Activated CD4-positive, alpha-beta memory T cell treated with anti-CD3 and anti-CD28 coated beads for 36 hours (primary cell): ENCODE measurements at regions not wholly inside any gene's neighbourhood (a gene's known extent, or its start where the extent isn't known, plus 50 kb on each side); places are given as distances from the start of the nearest gene placed in this dataset.

Source experiments
- CTCF ChIA-PET: fragments of 350-600 bp; sonication (Branson Sonifier 250); formaldehyde crosslinking; loops from one replicate; lab custom pipeline; 2021; ENCODE audit warnings: antibody characterized with exemption, inconsistent platforms; lab: Charles Lee
- POLR2A ChIA-PET: fragments of 350-600 bp; sonication (Branson Sonifier 250); formaldehyde crosslinking; loops from one replicate; lab custom pipeline; 2021; ENCODE audit warnings: antibody characterized with exemption; lab: Charles Lee
- DNase-seq: peaks from one replicate; pipeline ENCODE4 v3.0.0-alpha.2; 2020
- H3K27ac Mint-ChIP-seq: one replicate; pipeline ENCODE4 v1.8.0; 2021; ENCODE audit warnings: mixed read lengths
- H3K27me3 Mint-ChIP-seq: one replicate; pipeline ENCODE4 v1.8.0; 2021; ENCODE audit warnings: mixed read lengths
- H3K36me3 Mint-ChIP-seq: one replicate; pipeline ENCODE4 v1.8.0; 2021; ENCODE audit warnings: mixed read lengths
- H3K4me1 Mint-ChIP-seq: one replicate; pipeline ENCODE4 v1.8.0; 2021; ENCODE audit warnings: low read depth, mixed read lengths
- H3K4me3 Mint-ChIP-seq: one replicate; pipeline ENCODE4 v1.8.0; 2021; ENCODE audit warnings: mild to moderate bottlenecking, mixed read lengths
- H3K9me3 Mint-ChIP-seq: one replicate; pipeline ENCODE4 v1.8.0; 2021; ENCODE audit warnings: mixed read lengths
- intact Hi-C: fragments of 100-400 bp; cut with micrococcal nuclease; formaldehyde crosslinking; loops from one replicate; pipeline ENCODE4 v1.15.1; 2023

GRCh38 chr20:40195742-40196141, 493.3 kb downstream of the MAFB start:
- Mint-ChIP-seq H3K36me3 (no peaks in the 10 kb centered on the region), H3K27ac (no peak overlapping the region), H3K4me1 (no peaks in the 10 kb centered on the region), H3K27me3 (peaks cover 4% of the 10 kb centered on the region), H3K9me3 (no peaks in the 10 kb centered on the region), H3K4me3 (no peak overlapping the region)
- intact Hi-C loops = no loop called here
- CTCF ChIA-PET = no interaction called here
- DNase-seq = no peak
- POLR2A ChIA-PET = no interaction called here

GRCh38 chr20:40192529-40192928, 496.5 kb downstream of the MAFB start:
- no peaks in the 10 kb centered on the region for H3K36me3 Mint-ChIP-seq
- no peaks in the 10 kb centered on the region for H3K4me1 Mint-ChIP-seq
- CTCF ChIA-PET = no interaction called here
- intact Hi-C loops = no loop called here
- POLR2A ChIA-PET = no interaction called here
- H3K4me3 Mint-ChIP-seq = no peak overlapping the region
- H3K9me3 Mint-ChIP-seq = no peaks in the 10 kb centered on the region
- H3K27me3 Mint-ChIP-seq = peaks cover 5% of the 10 kb centered on the region
- no peak overlapping the region for H3K27ac Mint-ChIP-seq
- DNase-seq = no peak

- H3K36me3 Mint-ChIP-seq = no peaks in the 10 kb centered on the region
- H3K27ac Mint-ChIP-seq = no peak overlapping the region
- ChIA-PET POLR2A (no interaction called here), CTCF (no interaction called here)
- no peaks in the 10 kb centered on the region for H3K9me3 Mint-ChIP-seq
- no peaks in the 10 kb centered on the region for H3K4me1 Mint-ChIP-seq
- peaks cover 4% of the 10 kb centered on the region for H3K27me3 Mint-ChIP-seq
- no peak overlapping the region for H3K4me3 Mint-ChIP-seq
- no peak for DNase-seq
- intact Hi-C loops = no loop called here
Observed at GRCh38 chr20:40192081-40192480, 497.0 kb downstream of the MAFB start.

- H3K36me3 Mint-ChIP-seq = no peaks in the 10 kb centered on the region
- intact Hi-C loops = no loop called here
- no peaks in the 10 kb centered on the region for H3K9me3 Mint-ChIP-seq
- no peaks in the 10 kb centered on the region for H3K4me1 Mint-ChIP-seq
- ChIA-PET CTCF (no interaction called here), POLR2A (no interaction called here)
- peaks cover 4% of the 10 kb centered on the region for H3K27me3 Mint-ChIP-seq
- H3K27ac Mint-ChIP-seq = no peak overlapping the region
- no peak for DNase-seq
- no peak overlapping the region for H3K4me3 Mint-ChIP-seq
Observed at GRCh38 chr20:40191573-40191972, 497.5 kb downstream of the MAFB start.

GRCh38 chr20:40189621-40190020, 499.4 kb downstream of the MAFB start:
- H3K27ac Mint-ChIP-seq = no peak overlapping the region
- ChIA-PET CTCF (interaction anchor here (0.6 kb wide), 1 partner anchor 29 kb away, joined by 3 read pairs; no protein-coding TSS in a partner anchor), POLR2A (no interaction called here)
- DNase-seq = no peak
- H3K36me3 Mint-ChIP-seq = no peaks in the 10 kb centered on the region
- intact Hi-C loops = no loop called here
- no peaks in the 10 kb centered on the region for H3K9me3 Mint-ChIP-seq
- no peak overlapping the region for H3K4me3 Mint-ChIP-seq
- H3K4me1 Mint-ChIP-seq = no peaks in the 10 kb centered on the region
- peaks cover 4% of the 10 kb centered on the region for H3K27me3 Mint-ChIP-seq

- Mint-ChIP-seq H3K27ac (no peak overlapping the region), H3K4me3 (no peak overlapping the region), H3K27me3 (peaks cover 2% of the 10 kb centered on the region), H3K4me1 (no peaks in the 10 kb centered on the region), H3K36me3 (no peaks in the 10 kb centered on the region), H3K9me3 (no peaks in the 10 kb centered on the region)
- ChIA-PET CTCF (no interaction called here), POLR2A (no interaction called here)
- intact Hi-C loops = no loop called here
- no peak for DNase-seq
Observed at GRCh38 chr20:40188319-40188718, 500.7 kb downstream of the MAFB start.

- Mint-ChIP-seq H3K4me1 (no peaks in the 10 kb centered on the region), H3K27ac (no peak overlapping the region), H3K9me3 (no peaks in the 10 kb centered on the region), H3K27me3 (peaks cover 2% of the 10 kb centered on the region), H3K36me3 (no peaks in the 10 kb centered on the region), H3K4me3 (no peak overlapping the region)
- ChIA-PET CTCF (no interaction called here), POLR2A (no interaction called here)
- DNase-seq = no peak
- intact Hi-C loops = no loop called here
Observed at GRCh38 chr20:40186826-40187225, 502.2 kb downstream of the MAFB start.

GRCh38 chr20:40181676-40182075, 507.4 kb downstream of the MAFB start:
- no peak for DNase-seq
- Mint-ChIP-seq H3K27me3 (peaks cover 2% of the 10 kb centered on the region), H3K36me3 (no peaks in the 10 kb centered on the region), H3K4me1 (no peaks in the 10 kb centered on the region), H3K9me3 (no peaks in the 10 kb centered on the region), H3K4me3 (no peak overlapping the region), H3K27ac (no peak overlapping the region)
- ChIA-PET POLR2A (no interaction called here), CTCF (no interaction called here)
- intact Hi-C loops = no loop called here

GRCh38 chr20:40176098-40176841, 512.8 kb downstream of the MAFB start:
- Mint-ChIP-seq H3K4me1 (no peaks in the 10 kb centered on the region), H3K4me3 (no peak overlapping the region), H3K9me3 (no peaks in the 10 kb centered on the region), H3K36me3 (no peaks in the 10 kb centered on the region), H3K27ac (no peak overlapping the region), H3K27me3 (peaks cover 7% of the 10 kb centered on the region)
- ChIA-PET POLR2A (no interaction called here), CTCF (no interaction called here)
- DNase-seq = no peak
- intact Hi-C loops = no loop called here

GRCh38 chr20:40175296-40175695, 513.7 kb downstream of the MAFB start:
- Mint-ChIP-seq H3K36me3 (no peaks in the 10 kb centered on the region), H3K4me3 (no peak overlapping the region), H3K9me3 (no peaks in the 10 kb centered on the region), H3K27me3 (peaks cover 7% of the 10 kb centered on the region), H3K4me1 (no peaks in the 10 kb centered on the region), H3K27ac (no peak overlapping the region)
- no peak for DNase-seq
- ChIA-PET CTCF (no interaction called here), POLR2A (no interaction called here)
- intact Hi-C loops = no loop called here

- no peak for DNase-seq
- H3K4me3 Mint-ChIP-seq = no peak overlapping the region
- ChIA-PET POLR2A (no interaction called here), CTCF (no interaction called here)
- no peaks in the 10 kb centered on the region for H3K9me3 Mint-ChIP-seq
- H3K36me3 Mint-ChIP-seq = no peaks in the 10 kb centered on the region
- H3K4me1 Mint-ChIP-seq = no peaks in the 10 kb centered on the region
- peaks cover 7% of the 10 kb centered on the region for H3K27me3 Mint-ChIP-seq
- no peak overlapping the region for H3K27ac Mint-ChIP-seq
- intact Hi-C loops = no loop called here
Observed at GRCh38 chr20:40173872-40174271, 515.2 kb downstream of the MAFB start.

GRCh38 chr20:40168981-40169620, 519.9 kb downstream of the MAFB start:
- CTCF ChIA-PET = interaction anchor here (1.1 kb wide), 1 partner anchor 9 kb away, joined by 3 read pairs; no protein-coding TSS in a partner anchor
- H3K9me3 Mint-ChIP-seq = no peaks in the 10 kb centered on the region

GRCh38 chr20:40161391-40161790, 527.6 kb downstream of the MAFB start:
- H3K27me3 Mint-ChIP-seq = no peaks in the 10 kb centered on the region
- no peak for DNase-seq
- no peaks in the 10 kb centered on the region for H3K4me1 Mint-ChIP-seq
- no peak overlapping the region for H3K4me3 Mint-ChIP-seq
- H3K36me3 Mint-ChIP-seq = no peaks in the 10 kb centered on the region
- ChIA-PET CTCF (no interaction called here), POLR2A (no interaction called here)
- H3K9me3 Mint-ChIP-seq = no peaks in the 10 kb centered on the region
- intact Hi-C loops = loop anchor here (5.0 kb wide), 1 partner anchor 801 kb away; no protein-coding TSS in a partner anchor
- H3K27ac Mint-ChIP-seq = no peak overlapping the region

More at GRCh38 chr20:40168981-40169620, 519.9 kb downstream of the MAFB start:
- H3K4me1 Mint-ChIP-seq = no peaks in the 10 kb centered on the region
- DNase-seq = no peak
- intact Hi-C loops = no loop called here
- no peaks in the 10 kb centered on the region for H3K36me3 Mint-ChIP-seq
- H3K27me3 Mint-ChIP-seq = peaks cover 4% of the 10 kb centered on the region
- POLR2A ChIA-PET = no interaction called here
- no peak overlapping the region for H3K27ac Mint-ChIP-seq
- H3K4me3 Mint-ChIP-seq = no peak overlapping the region
